ENCODE measurements at regions not wholly inside any gene's neighbourhood (a gene's known extent, or its start where the extent isn't known, plus 50 kb on each side); places are given as distances from the start of the nearest gene placed in this dataset.
A peak's percentile ranks its signal among the peaks of the same experiment; 100 is the strongest.
"Not testable (repeated sequence)": the region's sequence is repeated elsewhere in the genome, so short reads cannot be mapped to it uniquely, and the experiment has no call there.

DNA sequence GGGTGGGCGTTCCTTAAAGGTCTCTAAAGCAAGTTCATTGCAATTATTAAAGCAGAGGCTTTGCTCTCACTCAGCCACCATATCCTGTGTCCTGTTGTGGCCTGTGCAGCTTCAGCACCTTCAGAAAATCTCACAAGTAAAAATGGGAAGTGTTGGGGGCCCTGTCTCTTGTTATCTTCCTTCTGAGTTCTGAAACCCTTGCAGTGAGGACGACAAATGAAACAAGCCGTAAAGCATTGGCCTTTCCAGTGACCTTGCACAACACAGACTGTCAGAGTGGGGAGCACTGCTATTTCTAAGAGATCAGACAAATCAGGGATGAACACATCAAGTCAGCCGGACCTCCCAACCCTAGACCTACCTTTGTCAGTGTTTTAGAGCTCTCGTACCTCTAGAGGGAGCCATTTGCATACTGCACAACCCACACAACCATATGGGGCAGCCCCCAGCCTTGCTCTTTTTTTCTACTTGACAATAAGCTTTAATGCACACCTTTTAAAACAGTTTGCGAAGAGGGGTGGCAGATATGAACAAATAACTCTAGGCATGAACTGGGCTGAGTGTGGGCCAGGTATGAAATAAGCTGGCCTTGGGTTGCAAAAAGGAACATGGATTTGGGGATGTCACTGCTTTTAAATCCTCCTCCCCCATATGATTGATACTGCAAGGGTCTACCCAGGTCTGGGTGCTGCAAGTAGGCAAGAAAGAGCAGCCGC, 89.8 kb downstream of the KATNIP start:
- peak; percentile 19 to 38 for DNase-seq

DNA sequence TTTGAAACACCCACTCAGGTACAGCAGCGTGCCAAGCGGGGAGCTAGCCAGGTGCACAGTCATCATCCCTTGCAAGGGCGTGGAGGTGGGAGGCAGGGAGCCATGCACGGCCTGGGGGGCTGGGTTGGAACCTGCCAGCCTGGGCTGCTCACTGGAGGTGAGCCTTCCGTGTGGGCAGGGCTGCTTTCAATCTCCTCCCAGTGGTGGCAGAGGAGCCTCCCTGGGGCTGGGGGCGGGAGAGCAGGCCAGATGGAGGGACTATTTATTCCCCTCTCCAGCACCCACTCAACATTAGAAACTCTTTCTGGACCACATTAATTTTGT, 90.3 kb downstream of the KATNIP start:
- DNase-seq = no peak

DNA sequence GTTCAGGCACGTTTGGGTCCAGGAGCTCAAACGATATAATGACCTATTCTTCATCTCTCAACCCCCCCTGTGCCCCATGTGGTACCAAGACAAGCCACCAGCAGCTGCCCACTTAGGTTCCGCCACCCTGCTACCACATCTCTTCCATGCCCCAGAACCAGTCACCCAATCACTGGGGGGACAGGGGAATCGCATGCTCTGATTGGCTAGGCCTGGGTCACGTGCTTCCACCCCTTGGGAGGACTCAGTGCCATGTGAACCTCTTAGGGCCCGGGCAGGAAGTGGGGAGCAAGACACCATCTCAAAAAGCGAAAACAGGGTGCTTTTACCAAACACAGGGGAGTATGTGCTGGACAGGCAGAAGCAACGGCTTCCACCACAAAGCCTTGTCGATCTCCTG, 91.3 kb downstream of the KATNIP start:
- no peak for DNase-seq

DNA sequence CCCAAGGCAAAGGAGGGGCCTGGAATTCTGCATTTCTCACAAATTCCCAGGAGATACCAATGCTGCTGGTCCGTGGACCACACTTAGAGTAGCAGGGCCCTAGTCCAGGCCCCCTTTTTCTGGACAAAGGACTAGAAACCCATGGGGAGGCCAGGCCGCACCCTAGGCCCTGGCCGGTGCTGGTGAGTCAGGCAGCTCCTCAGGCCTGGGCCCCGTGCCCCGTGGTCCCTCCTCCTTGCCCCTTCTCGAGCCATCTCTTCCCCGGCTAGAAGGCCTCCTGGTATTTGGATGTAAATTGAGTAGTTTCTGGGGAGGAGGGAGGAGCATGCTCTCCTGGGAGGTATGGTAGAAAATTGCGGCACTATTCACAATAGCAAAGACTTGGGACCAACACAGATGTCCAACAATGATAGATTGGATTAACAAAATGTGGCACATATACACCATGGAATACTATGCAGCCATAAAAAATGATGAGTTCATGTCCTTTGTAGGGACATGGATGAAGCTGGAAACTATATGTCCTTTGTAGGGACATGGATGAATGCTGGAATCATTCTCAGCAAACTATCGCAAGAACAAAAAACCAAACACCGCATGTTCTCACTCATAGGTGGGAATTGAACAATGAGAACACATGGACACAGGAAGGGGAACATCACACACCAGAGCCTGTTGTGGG, 91.9 kb downstream of the KATNIP start:
- DNase-seq = not testable (repeated sequence)

DNA sequence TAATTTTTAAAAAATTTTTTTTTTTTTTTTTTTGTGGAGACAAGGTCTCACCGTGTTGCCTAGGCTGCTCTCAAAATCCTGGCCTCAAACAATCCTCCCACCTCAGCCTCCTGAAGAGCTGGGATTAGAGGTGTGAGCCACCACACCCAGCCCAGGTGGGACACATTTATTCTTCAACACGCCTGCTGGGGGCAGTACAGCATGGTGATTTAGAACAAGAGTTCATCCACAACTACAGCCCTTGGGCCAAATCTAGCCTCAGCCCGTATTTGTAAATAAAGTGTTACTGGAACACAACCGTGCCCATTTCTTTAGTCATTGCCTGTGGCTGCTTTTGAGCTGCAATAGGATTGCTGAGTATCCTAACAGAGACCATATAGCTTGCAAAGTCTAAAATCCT, 92.8 kb downstream of the KATNIP start:
- DNase-seq = peak; percentile 19 to 32

DNA sequence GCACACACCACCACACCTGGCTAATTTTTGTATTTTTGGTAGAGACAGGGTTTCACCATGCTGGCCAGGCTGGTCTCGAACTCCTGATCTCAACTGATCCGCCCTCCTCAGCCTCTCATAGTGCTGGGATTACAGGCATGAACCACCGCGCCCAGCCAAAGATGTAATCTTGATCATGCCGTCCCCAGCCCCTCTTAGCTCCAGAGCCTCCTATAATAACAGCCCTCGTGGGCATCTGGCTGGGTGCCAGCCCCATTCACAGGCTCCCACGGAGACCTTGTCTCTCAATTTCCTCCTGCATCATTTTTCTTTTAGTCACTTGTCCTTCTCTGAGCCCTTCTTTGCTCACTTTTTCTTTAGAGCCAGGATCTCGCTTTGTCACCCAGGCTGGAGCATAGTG, 94.2 kb downstream of the KATNIP start:
- no peak for DNase-seq

DNA sequence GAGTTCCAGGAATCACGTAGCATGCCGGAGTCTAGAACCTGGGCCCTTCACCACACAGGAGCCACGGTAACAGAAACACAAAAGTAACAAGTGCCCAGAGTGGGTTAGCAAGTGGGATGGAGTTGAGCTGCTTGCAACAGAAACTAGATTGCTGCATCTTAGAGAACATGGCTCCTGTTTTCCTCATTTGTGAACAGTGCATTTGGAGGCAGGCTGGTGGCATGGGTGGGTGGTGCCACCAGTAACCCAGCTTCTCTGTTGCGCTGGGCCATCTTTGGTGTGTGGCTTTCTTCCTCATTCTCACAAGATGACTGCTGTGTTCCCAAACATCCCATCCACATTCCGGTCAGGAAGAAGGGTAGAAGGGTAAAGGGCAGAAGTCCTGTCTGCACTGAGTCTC, 95.5 kb downstream of the KATNIP start:
- no peak for DNase-seq

DNA sequence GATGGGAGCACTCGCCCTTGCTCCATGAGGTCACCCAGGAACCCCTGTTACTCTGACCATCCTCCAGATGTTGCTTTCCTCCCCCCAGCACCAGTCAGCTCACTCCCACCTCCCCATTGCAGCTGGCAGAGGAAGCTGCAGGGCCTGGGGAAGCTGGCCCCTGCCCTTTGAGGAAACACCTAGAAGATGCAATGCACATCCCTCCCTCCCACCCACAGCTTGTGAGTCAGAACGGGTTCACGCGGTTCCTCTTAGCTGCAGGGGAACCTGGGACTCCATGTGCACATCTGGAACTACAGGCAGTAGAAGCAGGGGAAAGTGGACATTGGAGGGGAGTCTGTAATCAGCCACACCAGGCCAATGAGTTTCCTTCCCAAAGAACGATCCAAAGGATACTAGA, 96.9 kb downstream of the KATNIP start:
- DNase-seq = no peak

DNA sequence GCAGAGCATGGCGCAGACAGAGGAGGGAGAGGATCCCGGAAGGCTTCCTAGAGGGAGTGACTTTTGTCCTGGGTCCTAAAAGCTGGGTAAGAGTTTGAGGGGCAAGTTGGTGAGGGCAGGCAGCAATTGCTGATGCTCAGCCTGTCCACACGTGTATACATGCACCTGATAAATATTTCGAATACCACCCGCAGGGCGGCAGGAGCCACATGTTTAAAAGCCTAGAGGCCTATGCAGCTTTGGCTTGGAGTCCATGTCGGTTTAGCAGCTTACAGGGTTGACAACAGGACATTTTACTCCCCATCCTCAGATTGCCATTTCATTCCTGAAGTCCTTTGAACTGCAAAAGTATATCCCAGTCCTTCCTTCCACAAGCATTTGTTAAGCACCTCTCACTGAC, 99.1 kb downstream of the KATNIP start:
- no peak for DNase-seq

DNA sequence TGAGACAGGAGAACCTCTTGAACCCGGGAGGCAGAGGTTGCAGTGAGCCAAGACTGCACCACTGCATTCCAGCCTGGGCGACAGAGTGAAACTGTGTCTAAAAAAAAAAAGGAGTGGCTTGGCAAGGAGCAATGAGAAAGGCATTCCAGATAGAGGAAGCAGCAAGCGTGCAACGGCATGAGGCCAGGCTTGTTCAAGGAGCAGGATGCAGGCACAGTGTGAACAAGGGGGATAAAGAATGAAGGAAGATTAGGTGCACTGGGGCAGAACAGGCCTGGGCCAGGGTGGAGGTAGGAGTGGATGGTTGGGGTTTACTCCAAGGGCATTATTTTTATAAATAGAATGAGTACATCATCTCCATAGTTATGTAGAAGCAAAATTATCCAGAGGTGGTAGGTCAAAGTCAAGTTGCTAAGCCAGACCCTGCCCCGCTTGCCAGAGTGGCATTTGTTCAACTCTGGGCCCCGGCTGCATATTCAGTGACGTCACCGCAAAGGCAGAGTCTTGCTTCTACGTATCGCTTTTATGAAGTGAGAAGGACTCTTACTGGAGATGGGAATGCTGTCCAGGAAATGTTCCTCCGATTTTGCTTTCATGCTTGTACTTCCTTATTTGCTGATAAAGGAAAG, 100.2 kb downstream of the KATNIP start:
- no peak for DNase-seq

DNA sequence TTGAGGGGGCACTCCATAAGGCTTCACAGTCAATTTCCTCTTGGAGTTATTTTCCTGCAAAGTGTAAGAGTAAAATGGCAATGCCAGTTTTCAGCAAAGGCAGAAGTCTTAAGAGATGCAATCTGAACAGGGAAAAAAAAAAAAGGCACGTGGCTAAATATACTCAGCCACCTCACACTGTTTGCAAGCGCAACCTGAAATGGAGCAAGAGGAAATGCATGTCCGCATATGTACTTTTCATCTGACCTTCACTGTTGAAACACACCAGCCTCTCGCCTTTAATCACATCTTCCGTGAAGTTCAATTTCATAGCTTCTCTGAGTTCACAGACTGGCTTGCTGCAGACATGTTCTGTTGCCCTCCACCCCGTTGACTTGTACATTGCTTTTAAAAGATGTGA, 101.4 kb downstream of the KATNIP start:
- DNase-seq = no peak

DNA sequence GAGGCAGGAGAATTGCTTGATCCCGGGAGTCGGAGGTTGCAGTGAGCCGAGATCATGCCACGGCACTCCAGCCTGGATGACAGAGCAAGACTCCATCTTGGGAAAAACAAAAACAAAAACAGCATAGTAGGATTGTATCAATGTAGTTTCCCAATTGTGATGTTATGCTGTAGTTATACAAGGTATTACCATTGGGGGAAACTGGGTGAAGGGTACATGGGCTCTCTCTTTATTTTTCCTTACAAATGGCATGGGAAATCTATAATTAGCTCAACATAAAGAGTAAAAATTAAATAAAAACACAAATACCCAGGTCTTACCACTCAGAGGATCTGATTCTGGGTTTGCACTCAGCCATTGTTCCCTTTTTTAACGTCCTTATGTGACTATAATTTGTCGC, 107.9 kb downstream of the KATNIP start:
- no peak for DNase-seq

DNA sequence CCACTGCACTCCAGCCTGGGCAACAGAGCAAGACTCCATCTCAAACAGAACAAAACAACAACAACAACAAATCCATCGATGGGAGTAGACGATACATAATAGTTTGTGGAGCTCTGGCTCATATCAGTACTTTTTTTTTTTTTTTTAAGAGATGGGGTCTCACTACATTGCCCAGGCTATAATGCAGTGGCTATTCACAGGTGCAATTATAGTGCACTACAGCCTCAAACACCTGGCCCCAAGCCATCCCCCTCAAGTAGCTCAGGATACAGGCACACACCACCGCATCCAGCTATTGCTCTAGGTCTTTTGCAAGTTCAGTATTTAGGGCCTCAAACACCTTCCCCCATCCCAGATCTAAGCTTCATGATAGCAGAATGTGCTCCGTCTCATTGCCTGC, 110.6 kb downstream of the KATNIP start:
- DNase-seq = no peak

DNA sequence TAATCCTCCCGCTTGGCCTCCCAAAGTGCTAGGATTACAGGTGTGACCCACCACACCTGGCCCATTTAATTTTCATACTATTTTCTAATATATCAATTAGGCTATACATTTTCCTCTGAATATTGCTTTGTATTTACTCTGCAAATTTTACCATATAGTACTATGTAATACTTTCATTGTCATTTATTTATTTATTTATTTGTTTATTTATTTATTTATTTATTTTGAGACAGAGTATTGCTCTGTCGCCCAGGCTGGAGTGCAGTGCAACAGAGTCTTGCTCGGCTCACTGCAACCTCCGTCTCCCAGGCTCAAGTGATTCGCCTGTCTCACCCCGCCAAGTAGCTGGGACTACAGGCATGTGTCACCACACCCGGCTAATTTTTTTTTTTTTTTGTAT, 113.3 kb downstream of the KATNIP start:
- not testable (repeated sequence) for DNase-seq

DNA sequence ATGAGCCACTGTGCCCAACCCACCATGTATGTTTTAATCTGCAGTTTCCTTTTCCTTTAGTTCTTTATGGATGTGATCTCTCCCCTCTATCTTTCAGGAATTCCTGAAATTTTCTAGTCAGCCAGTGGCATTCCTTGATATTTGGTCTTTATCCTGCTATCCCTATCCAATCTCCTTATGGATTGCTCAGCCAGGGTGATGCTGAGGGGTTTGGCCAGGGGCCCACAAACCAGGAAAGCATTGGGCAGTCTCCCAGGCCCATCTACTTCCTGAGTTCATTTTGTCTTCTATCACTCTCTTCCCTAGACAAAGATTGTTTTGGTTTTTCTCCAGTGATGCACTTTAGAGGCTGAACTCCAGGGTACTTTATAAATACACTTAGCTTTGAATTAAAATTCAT, 115.9 kb downstream of the KATNIP start:
- DNase-seq = no peak

DNA sequence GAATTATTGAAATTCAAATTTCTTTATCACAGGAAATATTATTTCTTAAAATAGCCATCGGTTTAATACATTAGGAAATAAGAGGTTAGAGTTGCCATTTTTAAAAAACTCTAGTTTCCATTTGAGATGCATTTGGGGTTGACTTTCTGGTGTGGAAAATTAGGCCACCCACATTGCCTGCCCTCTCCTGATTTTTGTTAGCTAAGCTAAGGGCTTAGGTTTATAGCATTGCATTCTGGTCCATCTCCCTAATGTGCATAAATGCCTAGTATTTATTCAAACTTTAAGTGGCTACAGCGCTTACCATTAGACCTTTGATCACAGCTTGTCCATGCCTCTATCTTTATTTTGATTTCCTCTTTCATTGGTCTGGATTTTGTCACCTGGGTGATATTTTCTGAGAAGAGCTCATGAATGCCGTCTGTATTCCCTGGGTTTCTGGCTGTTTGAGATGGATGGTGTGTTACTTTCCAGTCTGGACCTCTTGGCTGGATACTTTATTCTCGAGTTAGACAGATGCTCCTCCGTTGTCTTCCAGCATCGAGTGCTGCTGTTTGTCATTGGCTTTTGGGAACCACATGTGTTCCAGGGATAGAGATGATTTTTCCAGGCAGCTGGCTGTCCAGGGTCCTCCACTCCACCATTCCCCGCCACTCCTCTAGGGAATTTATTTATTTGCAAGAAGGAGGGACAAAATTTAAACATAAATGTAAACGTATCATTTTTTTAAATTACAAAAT, 120.3 kb downstream of the KATNIP start:
- DNase-seq = no peak

DNA sequence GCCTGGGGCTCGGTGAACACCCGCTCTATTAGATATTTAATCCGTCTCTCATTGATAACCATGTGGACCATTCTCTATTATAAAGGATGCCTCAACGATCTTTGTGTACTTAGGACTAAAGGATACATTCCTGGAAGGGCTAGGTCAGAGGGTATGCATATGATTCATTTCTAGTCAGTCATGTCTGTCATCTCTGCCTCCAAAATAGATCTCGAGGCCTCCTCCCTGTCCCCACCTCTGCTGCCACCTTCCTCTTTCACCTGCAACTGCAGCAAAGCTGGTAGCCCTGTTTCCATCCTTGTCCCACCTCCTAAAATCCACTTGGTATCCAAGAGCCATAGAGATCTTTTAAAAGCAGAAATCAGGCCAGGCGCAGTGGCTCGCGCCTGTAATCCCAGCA, 121.5 kb downstream of the KATNIP start:
- DNase-seq = no peak

DNA sequence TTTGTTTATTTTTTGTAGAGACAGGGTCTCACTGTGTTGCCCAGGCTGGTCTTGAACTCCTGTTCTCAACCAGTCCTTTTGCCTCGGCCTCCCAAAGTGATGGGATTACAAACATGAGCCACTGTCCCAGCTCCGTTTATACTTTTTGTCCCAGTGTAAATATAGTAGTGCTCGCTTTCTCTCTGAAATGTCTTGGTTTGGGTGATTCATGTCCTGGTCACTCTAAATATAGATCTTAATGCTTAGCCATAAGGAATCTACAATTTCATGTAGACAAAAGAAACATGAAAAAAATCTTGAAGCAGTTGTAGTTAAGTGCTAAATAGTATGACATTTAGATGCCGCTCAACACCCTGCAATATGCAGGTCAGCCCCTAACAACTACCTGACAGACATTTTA, 126.9 kb downstream of the KATNIP start:
- DNase-seq = no peak

DNA sequence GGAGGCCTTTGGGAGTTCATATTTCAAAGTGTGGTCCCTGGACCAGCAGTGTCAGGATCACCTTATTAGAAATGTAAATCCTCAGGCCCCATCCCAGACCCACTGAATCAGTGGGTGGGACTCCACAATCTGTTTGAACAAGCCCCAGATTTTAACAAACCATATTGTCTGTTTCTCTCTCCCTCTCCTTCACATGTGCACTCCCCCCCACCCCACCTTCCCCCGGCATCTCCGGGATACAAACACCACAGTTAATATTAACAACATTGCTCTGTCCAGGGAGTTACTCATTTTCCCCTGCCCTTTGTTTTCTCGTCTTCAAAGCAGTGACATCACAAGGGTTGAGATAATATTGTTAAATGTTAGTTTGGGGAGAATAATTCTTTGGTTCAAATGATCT, 127.3 kb downstream of the KATNIP start:
- no peak for DNase-seq

DNA sequence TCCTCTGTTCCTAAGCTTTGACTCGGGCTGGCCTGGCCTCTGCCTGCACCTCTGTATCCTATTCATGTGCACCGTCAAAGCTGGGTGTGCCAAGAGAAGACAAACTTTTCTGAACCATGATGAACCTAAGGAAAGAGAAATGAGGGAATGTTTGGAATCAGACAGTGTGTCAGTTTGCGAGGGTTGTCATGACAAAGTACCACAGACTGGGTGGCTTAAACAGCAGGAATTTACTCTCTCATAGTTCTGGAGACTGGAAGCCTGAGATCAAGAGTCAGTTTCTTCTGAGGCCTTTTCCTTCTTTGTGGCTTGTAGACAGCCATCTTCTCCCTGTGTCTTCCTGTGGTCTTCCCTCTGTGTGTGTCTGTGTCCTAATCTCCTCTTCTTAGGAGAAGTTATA, 129.0 kb downstream of the KATNIP start:
- DNase-seq = no peak

DNA sequence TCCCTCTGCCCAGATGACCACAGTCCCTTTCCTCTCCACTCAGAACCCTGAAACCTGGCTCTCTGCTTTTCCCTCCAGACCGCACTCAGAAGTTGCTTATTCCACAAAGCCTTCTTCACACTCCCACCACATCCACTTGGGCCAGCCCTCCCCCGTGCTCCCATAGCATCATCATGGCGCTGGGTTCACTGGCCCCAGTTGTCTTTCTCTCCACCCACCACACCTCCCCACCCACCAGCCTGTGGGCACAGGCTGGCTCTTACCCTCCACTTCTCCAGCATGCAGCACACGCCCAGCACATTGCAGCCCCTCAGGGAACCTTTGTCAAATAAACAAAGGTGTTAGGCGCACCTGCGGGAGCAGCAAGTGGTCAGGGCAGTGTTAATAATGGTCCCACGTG, 130.0 kb downstream of the KATNIP start:
- DNase-seq = no peak

DNA sequence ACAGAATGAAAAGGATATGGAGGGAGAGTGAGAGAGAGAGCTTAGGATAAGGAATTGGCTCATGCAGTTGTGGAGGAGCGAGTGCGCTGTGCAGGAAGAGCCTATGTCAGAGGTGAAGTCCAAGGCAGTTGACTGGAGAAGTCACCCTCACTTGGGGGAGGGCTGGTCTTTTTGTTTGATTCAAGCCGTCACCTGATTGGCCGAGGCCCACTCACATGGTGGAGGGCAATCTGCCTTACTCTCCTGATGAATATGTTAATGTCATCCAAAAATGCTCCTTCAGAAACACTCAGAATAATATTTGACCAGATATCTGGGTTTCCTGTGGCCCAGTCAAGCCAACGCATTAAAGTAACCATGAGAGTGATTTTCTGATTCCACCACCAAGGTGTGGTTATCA, 131.7 kb downstream of the KATNIP start:
- no peak for DNase-seq

DNA sequence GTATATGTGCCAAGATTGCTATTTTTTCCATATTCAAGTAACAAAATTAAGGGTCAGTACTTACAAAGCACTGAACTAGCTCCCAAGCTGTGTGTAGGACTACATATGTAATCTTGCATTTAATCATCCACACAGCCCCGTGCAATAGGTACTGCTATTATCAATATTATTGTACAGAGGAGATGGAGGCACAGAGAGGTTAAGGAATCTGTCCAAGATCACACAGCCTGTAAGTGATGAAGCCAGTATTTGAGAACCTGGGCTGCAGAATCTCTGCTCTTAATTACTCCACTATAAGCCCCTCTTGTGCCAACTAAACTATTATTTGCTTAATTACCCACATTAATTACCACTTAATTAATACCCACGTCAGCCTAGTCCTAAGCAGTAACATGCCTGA, 134.1 kb downstream of the KATNIP start:
- no peak for DNase-seq

DNA sequence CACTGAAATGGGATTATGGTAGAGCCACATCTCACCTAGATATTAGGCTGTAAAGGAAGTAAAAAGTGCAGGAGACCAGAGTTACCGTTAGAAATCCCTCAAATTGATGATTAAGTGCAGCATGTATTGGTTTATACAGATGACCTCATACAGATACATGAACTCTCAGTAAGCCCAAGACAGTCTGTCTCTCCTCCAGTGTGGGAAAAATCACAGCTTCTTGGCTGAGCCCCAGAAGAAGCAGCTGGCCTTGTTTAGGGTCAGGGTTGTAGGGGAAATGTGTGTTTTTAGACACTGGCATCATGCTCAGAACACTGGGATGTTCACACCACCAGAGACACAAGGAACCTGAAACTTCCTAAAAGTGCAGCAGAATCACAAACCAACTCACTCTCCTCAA, 135.9 kb downstream of the KATNIP start:
- DNase-seq = no peak
